Skin of body (tissue), 1 donor: ENCODE measurements at regions not wholly inside any gene's neighbourhood (a gene's known extent, or its start where the extent isn't known, plus 50 kb on each side); places are given as distances from the start of the nearest gene placed in this dataset.

ENCODE experiments used
- DNase-seq: peaks from one replicate; lab custom pipeline; 2025; lab: John Stamatoyannopoulos, UW

- DNase-seq = no peak
Measured at GRCh38 chr2:234603619-234604018, 106.7 kb upstream of the ARL4C start.

GRCh38 chr2:234601213-234601612, 104.3 kb upstream of the ARL4C start:
- no peak for DNase-seq

GRCh38 chr2:234597576-234597861, 100.6 kb upstream of the ARL4C start:
- no peak for DNase-seq

- no peak for DNase-seq
Measured at GRCh38 chr2:234596696-234597575, 100.1 kb upstream of the ARL4C start.

- no peak for DNase-seq
Measured at GRCh38 chr2:234595829-234596228, 98.9 kb upstream of the ARL4C start.

- no peak for DNase-seq
Measured at GRCh38 chr2:234594715-234595114, 97.8 kb upstream of the ARL4C start.

- no peak for DNase-seq
Measured at GRCh38 chr2:234593636-234594035, 96.8 kb upstream of the ARL4C start.

GRCh38 chr2:234592541-234592940, 95.7 kb upstream of the ARL4C start:
- DNase-seq = no peak

- DNase-seq = no peak
Measured at GRCh38 chr2:234590076-234590475, 93.2 kb upstream of the ARL4C start.

- DNase-seq = no peak
Measured at GRCh38 chr2:234588054-234588430, 91.2 kb upstream of the ARL4C start.

- no peak for DNase-seq
Measured at GRCh38 chr2:234587341-234588053, 90.6 kb upstream of the ARL4C start.

- DNase-seq = no peak
Measured at GRCh38 chr2:234583331-234583730, 86.5 kb upstream of the ARL4C start.

- no peak for DNase-seq
Measured at GRCh38 chr2:234580686-234581085, 83.8 kb upstream of the ARL4C start.

- DNase-seq = no peak
Measured at GRCh38 chr2:234579231-234579962, 82.5 kb upstream of the ARL4C start.

- no peak for DNase-seq
Measured at GRCh38 chr2:234578389-234578788, 81.5 kb upstream of the ARL4C start.

- DNase-seq = no peak
Measured at GRCh38 chr2:234577191-234577590, 80.3 kb upstream of the ARL4C start.

- DNase-seq = no peak
Measured at GRCh38 chr2:234571620-234572407, 74.9 kb upstream of the ARL4C start.

GRCh38 chr2:234570476-234570875, 73.6 kb upstream of the ARL4C start:
- DNase-seq = no peak

GRCh38 chr2:234569776-234570430, 73.0 kb upstream of the ARL4C start:
- no peak for DNase-seq

- no peak for DNase-seq
Measured at GRCh38 chr2:234566622-234567021, 69.7 kb upstream of the ARL4C start.
